H9 (cell line): ENCODE measurements at regions not wholly inside any gene's neighbourhood (a gene's known extent, or its start where the extent isn't known, plus 50 kb on each side); places are given as distances from the start of the nearest gene placed in this dataset.

Source experiments
- DNase-seq: peaks from one replicate; pipeline ENCODE4 v3.0.0-alpha.2; 2017
- H2AFZ ChIP-seq: one replicate; pipeline ENCODE4 v1.6.1; 2013; ENCODE audit warnings: mild to moderate bottlenecking, low read length, control low read depth, moderate library complexity
- H2AK5ac ChIP-seq: 2 replicates; pipeline ENCODE4 v1.6.1; 2013; ENCODE audit warnings: low read length, control low read depth, mixed read lengths; ENCODE audit not compliant: insufficient read length
- H2BK120ac ChIP-seq: one replicate; pipeline ENCODE4 v1.6.1; 2013; ENCODE audit warnings: low read depth, mild to moderate bottlenecking, low read length, control low read depth, inconsistent platforms; ENCODE audit not compliant: poor library complexity, severe bottlenecking
- H2BK12ac ChIP-seq: 2 replicates; pipeline ENCODE4 v1.6.1; 2013; ENCODE audit warnings: low read length, control low read depth, mixed read lengths, low read depth; ENCODE audit not compliant: insufficient read length
- H2BK15ac ChIP-seq: 2 replicates; pipeline ENCODE4 v1.6.1; 2013; ENCODE audit warnings: low read depth, low read length, control low read depth
- H2BK20ac ChIP-seq: one replicate; pipeline ENCODE4 v1.6.1; 2013; ENCODE audit warnings: low read depth, mild to moderate bottlenecking, low read length, control low read depth, inconsistent platforms; ENCODE audit not compliant: poor library complexity, severe bottlenecking
- H2BK5ac ChIP-seq: 2 replicates; pipeline ENCODE4 v1.6.1; 2013; ENCODE audit warnings: low read length, control low read depth, mixed read lengths; ENCODE audit not compliant: insufficient read length
- H3K14ac ChIP-seq: 2 replicates; pipeline ENCODE4 v1.6.1; 2013; ENCODE audit warnings: low read length, control low read depth; ENCODE audit not compliant: insufficient read depth
- H3K18ac ChIP-seq: 2 replicates; pipeline ENCODE4 v1.6.1; 2013; ENCODE audit warnings: low read depth, mild to moderate bottlenecking, mixed read lengths, low read length, control low read depth; ENCODE audit not compliant: insufficient read length
- H3K23ac ChIP-seq: 2 replicates; pipeline ENCODE4 v1.6.1; 2013; ENCODE audit warnings: low read length, control low read depth, mixed read lengths, low read depth; ENCODE audit not compliant: insufficient read length
- H3K23me2 ChIP-seq: 2 replicates; pipeline ENCODE4 v1.6.1; 2013; ENCODE audit warnings: low read depth, mild to moderate bottlenecking, mixed read lengths, low read length, control low read depth; ENCODE audit not compliant: insufficient read length, poor library complexity, severe bottlenecking
- H3K27ac ChIP-seq: 2 replicates; pipeline ENCODE4 v1.5.1; 2013; ENCODE audit warnings: low read length, control low read depth, mixed read lengths, low read depth; ENCODE audit not compliant: insufficient read length
- H3K27me3 ChIP-seq: 2 replicates; pipeline ENCODE4 v1.6.1; 2013; ENCODE audit warnings: low read length, control low read depth, inconsistent platforms; ENCODE audit not compliant: insufficient read depth
- H3K4ac ChIP-seq: 2 replicates; pipeline ENCODE4 v1.6.1; 2013; ENCODE audit warnings: low read depth, mild to moderate bottlenecking, control low read depth, inconsistent platforms, low read length, moderate library complexity
- H3K4me1 ChIP-seq: 2 replicates; pipeline ENCODE4 v1.6.1; 2013; ENCODE audit warnings: low read length, control low read depth, inconsistent platforms; ENCODE audit not compliant: insufficient read depth
- H3K4me2 ChIP-seq: 2 replicates; pipeline ENCODE4 v1.6.1; 2013; ENCODE audit warnings: low read length, control low read depth, mixed read lengths; ENCODE audit not compliant: insufficient read length, insufficient read depth
- H3K56ac ChIP-seq: 2 replicates; pipeline ENCODE4 v1.6.1; 2013; ENCODE audit warnings: low read depth, mild to moderate bottlenecking, mixed read lengths, low read length, control low read depth; ENCODE audit not compliant: insufficient read length
- H3K79me1 ChIP-seq: 2 replicates; pipeline ENCODE4 v1.6.1; 2013; ENCODE audit warnings: low read depth, mild to moderate bottlenecking, moderate library complexity, low read length, control low read depth, inconsistent platforms; ENCODE audit not compliant: insufficient read depth, poor library complexity, severe bottlenecking
- H3K79me2 ChIP-seq: 2 replicates; pipeline ENCODE4 v1.6.1; 2013; ENCODE audit warnings: low read length, control low read depth, inconsistent platforms; ENCODE audit not compliant: insufficient read depth
- H3K9ac ChIP-seq: 2 replicates; pipeline ENCODE4 v1.6.1; 2013; ENCODE audit warnings: low read length, control low read depth, mixed read lengths; ENCODE audit not compliant: insufficient read length; ENCODE audit errors: extremely low read depth
- H3K9me3 ChIP-seq: one replicate; pipeline ENCODE4 v1.6.1; 2013; ENCODE audit warnings: low read depth, low read length, inconsistent platforms; ENCODE audit not compliant: control insufficient read depth
- H3T11ph ChIP-seq: one replicate; pipeline ENCODE4 v1.6.1; 2013; ENCODE audit warnings: mild to moderate bottlenecking, low read length, control low read depth, inconsistent platforms
- H4K20me1 ChIP-seq: one replicate; pipeline ENCODE4 v1.6.1; 2013; ENCODE audit not compliant: control insufficient read depth, insufficient read length, insufficient read depth
- H4K5ac ChIP-seq: 2 replicates; pipeline ENCODE4 v1.6.1; 2013; ENCODE audit warnings: low read depth, mild to moderate bottlenecking, mixed read lengths, low read length, control low read depth; ENCODE audit not compliant: insufficient read length
- H4K8ac ChIP-seq: replicated peaks from 2 replicates; pipeline ENCODE4 v1.6.1; 2013; ENCODE audit warnings: low read length, control low read depth, mixed read lengths, low read depth; ENCODE audit not compliant: insufficient read length
- H4K91ac ChIP-seq: 2 replicates; pipeline ENCODE4 v1.6.1; 2013; ENCODE audit warnings: low read depth, mild to moderate bottlenecking, moderate library complexity, mixed read lengths, low read length, control low read depth; ENCODE audit not compliant: insufficient read length
- H3K27ac Mint-ChIP-seq, 3 experiments: 2 replicates in 2 of 3; 3 replicates in 1 of 3; pipeline ENCODE4 v1.8.0; 2020 to 2021; ENCODE audit warnings: mixed read lengths in 3 of 3, mild to moderate bottlenecking in 1 of 3, moderate library complexity in 1 of 3
- H3K27me3 Mint-ChIP-seq: 2 replicates; pipeline ENCODE4 v1.8.0; 2021; ENCODE audit warnings: low read depth, mild to moderate bottlenecking, moderate library complexity, mixed read lengths
- H3K36me3 Mint-ChIP-seq, 3 experiments: 2 replicates in 2 of 3; 3 replicates in 1 of 3; pipeline ENCODE4 v1.8.0; 2020 to 2021; ENCODE audit warnings: low read depth in 3 of 3, mixed read lengths in 3 of 3; ENCODE audit not compliant: insufficient read depth in 1 of 3
- H3K4me1 Mint-ChIP-seq, 2 experiments: 2 replicates each; pipeline ENCODE4 v1.8.0; 2020; ENCODE audit warnings: mixed read lengths in 2 of 2
- H3K4me3 Mint-ChIP-seq, 2 experiments: 2 replicates in 1 of 2; 3 replicates in 1 of 2; pipeline ENCODE4 v1.8.0; 2020 to 2021; ENCODE audit warnings: mild to moderate bottlenecking in 2 of 2, mixed read lengths in 2 of 2, moderate library complexity in 1 of 2
- H3K9me3 Mint-ChIP-seq, 2 experiments: 2 replicates in 1 of 2; 3 replicates in 1 of 2; pipeline ENCODE4 v1.8.0; 2020; ENCODE audit warnings: mild to moderate bottlenecking in 2 of 2, mixed read lengths in 2 of 2, moderate library complexity in 1 of 2
- CTCF ChIP-seq: fragments of 200-600 bp; sonication (generic); conservative IDR thresholded peaks from 3 replicates; pipeline ENCODE4 v1.8.0; 2021; ENCODE audit warnings: antibody characterized with exemption, mild to moderate bottlenecking

DNA sequence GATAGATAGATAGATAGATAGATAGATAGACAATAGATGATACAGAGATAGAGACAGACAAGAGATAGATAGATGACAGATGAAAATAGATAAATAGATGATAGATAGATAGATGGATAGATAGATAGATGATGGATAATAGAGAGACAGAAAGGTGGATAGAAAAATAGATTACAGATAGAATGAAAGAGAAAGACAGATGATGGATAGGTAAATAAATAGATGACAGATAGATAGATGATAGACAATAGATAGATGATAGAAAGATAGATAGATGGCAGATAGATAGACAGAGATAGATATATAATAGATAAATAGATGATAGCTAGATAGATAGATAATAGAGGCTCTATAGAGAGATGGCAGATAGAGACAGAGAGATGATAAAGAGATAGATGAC is 523.0 kb downstream of the BCL11B start:
- Mint-ChIP-seq H3K9me3 (no peaks in the 10 kb centered on the region; a peak in 1 of 5 replicates), H3K27me3 (peaks cover 4% of the 10 kb centered on the region), H3K36me3 (no peaks in the 10 kb centered on the region), H3K4me3 (no peak overlapping the region), H3K27ac (no peak overlapping the region), H3K4me1 (peaks cover 12% of the 10 kb centered on the region in 2 experiments)
- Histone ChIP-seq H2BK120ac (no peak overlapping the region), H2BK5ac (no peak overlapping the region), H3T11ph (no peak overlapping the region), H3K14ac (no peak overlapping the region), H3K4me2 (no peak overlapping the region), H3K79me1 (no peaks in the 10 kb centered on the region), H3K9ac (no peak overlapping the region), H2BK12ac (no peak overlapping the region), H2AK5ac (no peak overlapping the region), H2BK15ac (no peak overlapping the region), H4K20me1 (no peaks in the 10 kb centered on the region), H4K5ac (no peak overlapping the region), H3K4ac (no peak overlapping the region), H2BK20ac (no peak overlapping the region), H3K79me2 (no peaks in the 10 kb centered on the region), H3K4me1 (peaks cover 4% of the 10 kb centered on the region; the same call in 1 of the 2 replicates), H3K56ac (no peak overlapping the region), H4K8ac (no peak overlapping the region), H3K23me2 (no peaks in the 10 kb centered on the region), H3K27ac (no peak overlapping the region), H3K23ac (no peak overlapping the region), H3K27me3 (no peaks in the 10 kb centered on the region; the same call in 1 of the 2 replicates), H4K91ac (no peak overlapping the region), H3K18ac (no peak overlapping the region), H3K9me3 (no peaks in the 10 kb centered on the region), H2AFZ (no peak overlapping the region)
- no peak for DNase-seq
- no peak for TF ChIP-seq CTCF
